Breast epithelium (tissue), 3 donors: ENCODE measurements at regions not wholly inside any gene's neighbourhood (a gene's known extent, or its start where the extent isn't known, plus 50 kb on each side); places are given as distances from the start of the nearest gene placed in this dataset.

Experiments used
- POLR2A ChIP-seq: fragments of 450-650 bp; IDR thresholded peaks from one replicate; pipeline ENCODE4 v1.6.1; 2016; ENCODE audit warnings: antibody characterized with exemption, mild to moderate bottlenecking, moderate library complexity
- TF ChIP-seq, protein P1 (sequence below), 3 donors: fragments of 450-650 bp; IDR thresholded peaks; one replicate each; pipeline ENCODE4 v1.5.1; 2016 to 2017; ENCODE audit warnings: antibody characterized with exemption in 3 of 3, mild to moderate bottlenecking in 3 of 3, moderate library complexity in 3 of 3

DNA sequence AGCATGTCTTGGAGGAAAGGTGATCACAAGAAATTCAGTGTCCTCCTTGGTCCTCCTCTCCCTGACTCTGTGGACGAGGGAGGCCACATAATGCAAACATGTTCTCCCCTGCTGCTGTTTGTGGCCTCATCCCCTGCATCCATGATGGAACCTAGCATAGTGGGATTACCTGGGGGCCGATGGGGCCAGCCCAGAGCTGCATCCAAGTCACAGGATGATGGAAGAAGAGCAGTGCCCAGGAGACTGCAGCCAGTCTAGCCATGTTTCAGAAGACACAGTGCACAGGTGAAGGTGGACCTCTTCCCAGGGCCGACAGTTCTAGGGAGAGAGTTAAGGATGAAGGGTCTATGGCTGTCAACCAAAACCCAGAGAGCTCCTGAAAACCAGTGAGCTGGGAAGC is 213.6 kb upstream of the B3GAT1 start:
- TF ChIP-seq POLR2A = no peak
- TF ChIP-seq, protein P1, sequence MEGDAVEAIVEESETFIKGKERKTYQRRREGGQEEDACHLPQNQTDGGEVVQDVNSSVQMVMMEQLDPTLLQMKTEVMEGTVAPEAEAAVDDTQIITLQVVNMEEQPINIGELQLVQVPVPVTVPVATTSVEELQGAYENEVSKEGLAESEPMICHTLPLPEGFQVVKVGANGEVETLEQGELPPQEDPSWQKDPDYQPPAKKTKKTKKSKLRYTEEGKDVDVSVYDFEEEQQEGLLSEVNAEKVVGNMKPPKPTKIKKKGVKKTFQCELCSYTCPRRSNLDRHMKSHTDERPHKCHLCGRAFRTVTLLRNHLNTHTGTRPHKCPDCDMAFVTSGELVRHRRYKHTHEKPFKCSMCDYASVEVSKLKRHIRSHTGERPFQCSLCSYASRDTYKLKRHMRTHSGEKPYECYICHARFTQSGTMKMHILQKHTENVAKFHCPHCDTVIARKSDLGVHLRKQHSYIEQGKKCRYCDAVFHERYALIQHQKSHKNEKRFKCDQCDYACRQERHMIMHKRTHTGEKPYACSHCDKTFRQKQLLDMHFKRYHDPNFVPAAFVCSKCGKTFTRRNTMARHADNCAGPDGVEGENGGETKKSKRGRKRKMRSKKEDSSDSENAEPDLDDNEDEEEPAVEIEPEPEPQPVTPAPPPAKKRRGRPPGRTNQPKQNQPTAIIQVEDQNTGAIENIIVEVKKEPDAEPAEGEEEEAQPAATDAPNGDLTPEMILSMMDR (IDR thresholded peaks at IDR 0.05) = no peak
